ENCODE measurements at regions not wholly inside any gene's neighbourhood (a gene's known extent, or its start where the extent isn't known, plus 50 kb on each side); places are given as distances from the start of the nearest gene placed in this dataset.

DNA sequence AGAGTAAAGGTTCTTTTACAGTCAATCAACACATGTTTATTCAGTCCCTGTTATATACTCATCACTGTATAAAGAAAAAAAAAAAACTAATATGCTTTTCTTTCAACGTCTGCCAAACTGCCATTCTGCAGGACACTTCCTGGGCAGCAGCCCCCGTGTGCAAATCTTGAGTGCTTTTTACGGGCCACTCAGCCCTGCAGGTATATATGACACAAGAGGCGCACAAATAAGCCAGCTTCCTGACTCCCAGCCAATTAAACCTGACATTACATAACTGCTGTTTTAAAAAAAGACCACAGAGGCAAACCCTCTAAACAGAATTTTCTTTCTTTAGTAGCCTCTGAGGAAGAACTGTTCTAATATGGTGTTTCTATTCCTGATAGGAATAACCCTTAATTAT is 263.0 kb upstream of the NEBL start:
- TF ChIP-seq, protein P1, sequence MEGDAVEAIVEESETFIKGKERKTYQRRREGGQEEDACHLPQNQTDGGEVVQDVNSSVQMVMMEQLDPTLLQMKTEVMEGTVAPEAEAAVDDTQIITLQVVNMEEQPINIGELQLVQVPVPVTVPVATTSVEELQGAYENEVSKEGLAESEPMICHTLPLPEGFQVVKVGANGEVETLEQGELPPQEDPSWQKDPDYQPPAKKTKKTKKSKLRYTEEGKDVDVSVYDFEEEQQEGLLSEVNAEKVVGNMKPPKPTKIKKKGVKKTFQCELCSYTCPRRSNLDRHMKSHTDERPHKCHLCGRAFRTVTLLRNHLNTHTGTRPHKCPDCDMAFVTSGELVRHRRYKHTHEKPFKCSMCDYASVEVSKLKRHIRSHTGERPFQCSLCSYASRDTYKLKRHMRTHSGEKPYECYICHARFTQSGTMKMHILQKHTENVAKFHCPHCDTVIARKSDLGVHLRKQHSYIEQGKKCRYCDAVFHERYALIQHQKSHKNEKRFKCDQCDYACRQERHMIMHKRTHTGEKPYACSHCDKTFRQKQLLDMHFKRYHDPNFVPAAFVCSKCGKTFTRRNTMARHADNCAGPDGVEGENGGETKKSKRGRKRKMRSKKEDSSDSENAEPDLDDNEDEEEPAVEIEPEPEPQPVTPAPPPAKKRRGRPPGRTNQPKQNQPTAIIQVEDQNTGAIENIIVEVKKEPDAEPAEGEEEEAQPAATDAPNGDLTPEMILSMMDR (IDR thresholded peaks at IDR 0.05): no peak
- TF ChIP-seq POLR2A (IDR thresholded peaks at IDR 0.05): no peak

All from breast epithelium (tissue), 3 donors.